NCI-H1092 treated with DMSO at 0.1 percent for 48 hours (cell line): ENCODE measurements at regions not wholly inside any gene's neighbourhood (a gene's known extent, or its start where the extent isn't known, plus 50 kb on each side); places are given as distances from the start of the nearest gene placed in this dataset.
"Not testable (repeated sequence)": the region's sequence is repeated elsewhere in the genome, so short reads cannot be mapped to it uniquely, and the experiment has no call there.

Experiments used
- DNase-seq: peaks from one replicate; lab custom pipeline; 2025; lab: John Stamatoyannopoulos, UW

- no peak for DNase-seq
Observed at GRCh38 chr12:131628766-131629448, 82.0 kb upstream of the SFSWAP start.

DNA sequence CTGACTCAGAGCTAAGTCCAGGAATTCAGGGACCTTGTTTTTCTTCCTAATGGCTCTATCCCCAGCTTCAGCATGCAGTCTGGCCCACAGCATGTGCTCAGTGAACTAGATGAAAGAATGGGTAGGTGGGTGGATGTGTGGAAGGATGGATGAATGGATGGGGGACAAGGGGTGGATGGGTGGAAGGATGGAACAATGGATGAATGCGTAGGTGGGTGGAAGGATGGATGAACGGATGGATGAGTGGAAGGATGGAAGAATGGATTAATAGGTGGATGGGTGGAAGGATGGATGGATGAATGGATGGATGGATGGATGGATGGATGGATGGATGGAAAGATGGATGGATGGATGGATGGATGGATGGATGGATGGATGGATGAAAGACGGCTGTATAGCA, 79.7 kb upstream of the SFSWAP start:
- no peak for DNase-seq

DNA sequence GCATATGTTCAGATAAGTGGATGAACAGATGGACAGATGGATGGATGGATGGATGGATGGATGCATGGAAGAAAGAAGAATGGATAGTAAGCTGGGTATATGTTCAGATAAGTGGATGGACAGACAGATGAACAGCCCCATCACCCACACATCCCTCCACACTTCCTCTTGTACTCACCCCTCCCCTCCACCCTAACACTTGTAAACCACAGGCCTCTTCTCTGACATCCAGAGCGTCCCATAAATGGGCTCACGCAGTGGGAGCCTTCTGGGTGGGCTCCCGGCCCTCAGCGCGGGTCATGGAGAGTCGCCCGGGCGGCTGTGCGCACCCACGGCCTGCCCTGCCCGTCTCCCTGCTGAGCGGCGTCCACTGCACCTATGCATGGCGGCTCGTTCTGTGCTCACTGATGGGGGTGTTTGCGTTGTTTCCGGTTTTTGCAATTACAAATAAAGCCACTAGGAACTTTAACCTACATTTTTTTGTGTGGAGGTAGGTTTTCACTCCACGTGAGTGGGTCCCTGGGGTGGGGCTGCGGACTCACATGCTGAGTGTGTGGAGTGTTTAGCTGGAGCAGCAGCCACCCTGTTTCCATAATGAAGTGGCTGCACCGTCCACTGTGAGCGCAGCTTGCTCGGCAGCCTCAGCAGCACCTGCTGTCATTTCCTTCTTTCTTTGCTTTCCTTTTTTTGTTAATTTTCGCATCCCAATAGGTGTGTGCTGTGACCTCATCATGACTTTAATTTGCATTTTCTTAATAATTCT, 78.8 kb upstream of the SFSWAP start:
- DNase-seq, result not testable (repeated sequence)

DNA sequence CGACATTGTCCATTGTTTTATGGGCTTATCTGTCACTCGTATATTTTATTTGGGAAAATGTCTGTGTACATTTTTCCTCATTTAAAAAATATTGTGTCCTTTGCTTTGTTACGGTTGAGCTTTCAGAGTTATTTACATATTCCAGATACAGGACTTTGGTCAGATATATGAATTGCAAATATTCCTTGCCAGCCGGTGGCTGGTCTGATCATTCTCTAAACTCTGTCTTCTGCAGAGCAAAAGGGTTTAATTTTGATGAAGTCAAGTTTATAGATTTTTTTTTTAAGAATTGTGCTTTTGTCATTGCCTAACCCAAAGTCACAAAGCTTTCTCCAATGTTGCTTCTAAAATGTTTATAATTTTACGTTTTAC, 78.3 kb upstream of the SFSWAP start:
- DNase-seq, result not testable (repeated sequence)

DNA sequence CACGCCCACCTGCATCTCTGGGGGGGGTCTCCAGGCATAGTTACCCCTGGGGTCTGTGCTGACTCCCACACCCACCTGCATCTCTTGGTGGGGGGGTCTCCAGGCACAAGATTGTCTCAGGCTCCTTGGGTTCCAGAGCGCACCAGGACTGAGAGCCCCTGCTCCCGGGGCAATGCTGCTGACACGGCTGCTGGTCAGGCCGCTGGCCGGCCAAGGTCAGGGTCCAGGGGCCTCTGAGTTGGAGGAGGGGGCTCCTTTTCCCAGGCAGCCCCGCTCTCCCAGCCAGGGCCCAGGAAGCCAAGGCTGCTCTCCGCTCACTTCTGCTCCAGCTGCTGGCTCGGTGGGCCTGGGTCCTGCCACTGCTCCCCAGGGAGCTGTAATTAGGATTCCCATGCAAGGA, 77.3 kb upstream of the SFSWAP start:
- not testable (repeated sequence) for DNase-seq

GRCh38 chr12:131634037-131634436, 76.9 kb upstream of the SFSWAP start:
- no peak for DNase-seq

DNA sequence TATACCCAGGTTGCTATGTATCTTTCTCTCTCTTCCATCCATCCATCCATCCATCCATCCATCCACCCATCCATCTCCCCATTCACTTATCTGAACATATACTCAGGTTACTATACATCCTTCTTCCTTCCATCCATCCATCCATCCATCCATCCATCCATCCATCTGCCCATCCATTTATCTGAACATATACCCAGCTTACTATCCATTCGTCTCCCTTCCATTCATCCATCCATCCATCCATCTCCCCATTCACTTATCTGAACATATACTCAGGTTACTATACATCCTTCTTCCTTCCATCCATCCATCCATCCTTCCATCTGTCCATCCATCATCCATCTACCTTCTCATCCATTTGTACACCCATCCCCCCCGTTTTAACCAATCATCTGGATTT, 75.9 kb upstream of the SFSWAP start:
- not testable (repeated sequence) for DNase-seq

- no peak for DNase-seq
Observed at GRCh38 chr12:131635491-131636122, 75.3 kb upstream of the SFSWAP start.

GRCh38 chr12:131636266-131636665, 74.6 kb upstream of the SFSWAP start:
- no peak for DNase-seq

DNA sequence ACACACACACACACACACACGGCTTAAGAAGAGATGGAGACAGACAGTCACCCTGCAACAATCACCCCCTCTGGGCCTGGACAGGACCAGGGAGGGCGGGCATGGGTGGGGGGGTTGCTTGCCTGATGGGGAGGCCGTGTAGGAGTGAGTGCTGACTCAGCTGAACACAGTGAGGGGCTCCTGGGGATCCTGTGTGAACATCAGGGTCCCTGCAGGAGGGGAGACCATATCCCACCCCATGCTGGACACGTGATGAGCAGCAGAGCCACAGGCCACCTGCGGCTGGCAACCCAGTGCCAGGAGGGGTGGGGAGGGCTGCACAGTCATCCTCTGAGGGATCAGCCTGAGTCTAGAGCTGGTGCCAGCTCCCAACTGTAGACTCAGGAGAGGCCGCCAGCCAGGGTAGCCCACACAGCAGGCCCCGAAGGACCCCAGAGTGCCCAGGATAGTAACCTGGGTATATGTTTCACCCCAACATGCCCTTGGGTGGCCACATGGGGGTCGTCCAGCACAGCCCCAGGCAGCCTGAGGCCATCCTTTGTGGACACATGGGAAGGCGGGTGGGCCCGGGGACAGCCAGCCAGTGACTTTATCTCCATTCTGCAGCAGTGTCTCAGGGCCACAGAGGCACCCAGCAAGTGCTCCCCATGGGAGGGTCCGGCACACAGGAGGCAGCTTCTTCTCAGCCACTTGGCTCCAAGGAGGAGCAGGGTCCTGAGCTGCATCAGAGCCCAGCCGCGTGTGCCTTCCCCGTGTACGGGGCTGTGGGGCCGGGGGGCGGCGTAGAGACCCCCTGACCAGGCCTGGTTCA, 73.7 kb upstream of the SFSWAP start:
- DNase-seq, result no peak

- no peak for DNase-seq
Observed at GRCh38 chr12:131637986-131638385, 72.9 kb upstream of the SFSWAP start.

DNA sequence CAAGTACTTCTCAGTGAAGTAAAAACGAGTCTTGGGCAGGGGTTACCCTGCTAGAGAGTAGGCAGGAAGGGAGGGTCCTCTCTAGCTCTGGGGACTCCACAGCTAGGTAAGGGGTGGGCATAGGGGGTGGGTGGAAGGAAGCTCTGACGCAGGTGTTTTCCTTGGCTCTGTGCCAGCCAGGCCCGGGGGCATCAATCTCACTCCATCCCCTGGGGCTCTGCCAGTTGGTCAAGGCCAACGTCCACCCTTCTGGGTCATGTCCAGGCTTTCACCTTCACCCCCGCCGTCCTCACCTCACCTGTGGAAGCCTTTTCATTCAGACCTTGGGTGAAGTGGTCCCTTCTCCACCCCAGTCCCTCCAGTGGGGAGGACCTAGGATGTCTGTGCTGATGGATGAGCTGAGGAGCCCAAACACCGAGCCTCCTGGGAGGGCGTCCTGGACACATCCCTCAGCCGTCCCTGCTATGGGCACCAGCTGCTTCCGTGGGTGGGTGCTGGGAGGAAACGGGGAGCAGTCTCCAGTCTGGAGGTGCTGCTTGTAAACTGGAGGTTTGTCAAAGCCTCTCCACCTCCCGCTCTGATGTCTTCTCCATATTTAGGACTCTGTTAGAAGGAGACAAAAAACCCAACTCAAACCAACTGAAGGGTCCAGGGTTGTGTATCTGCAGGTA, 71.5 kb upstream of the SFSWAP start:
- no peak for DNase-seq

GRCh38 chr12:131640525-131640924, 70.4 kb upstream of the SFSWAP start:
- DNase-seq, result no peak

- DNase-seq, result no peak
Observed at GRCh38 chr12:131641315-131641714, 69.6 kb upstream of the SFSWAP start.

GRCh38 chr12:131642101-131642540, 68.8 kb upstream of the SFSWAP start:
- DNase-seq, result no peak

GRCh38 chr12:131642771-131643170, 68.1 kb upstream of the SFSWAP start:
- no peak for DNase-seq

GRCh38 chr12:131643631-131644452, 67.0 kb upstream of the SFSWAP start:
- no peak for DNase-seq

- DNase-seq, result no peak
Observed at GRCh38 chr12:131644481-131644880, 66.4 kb upstream of the SFSWAP start.

- not testable (repeated sequence) for DNase-seq
Observed at GRCh38 chr12:131644917-131645316, 66.0 kb upstream of the SFSWAP start.

DNA sequence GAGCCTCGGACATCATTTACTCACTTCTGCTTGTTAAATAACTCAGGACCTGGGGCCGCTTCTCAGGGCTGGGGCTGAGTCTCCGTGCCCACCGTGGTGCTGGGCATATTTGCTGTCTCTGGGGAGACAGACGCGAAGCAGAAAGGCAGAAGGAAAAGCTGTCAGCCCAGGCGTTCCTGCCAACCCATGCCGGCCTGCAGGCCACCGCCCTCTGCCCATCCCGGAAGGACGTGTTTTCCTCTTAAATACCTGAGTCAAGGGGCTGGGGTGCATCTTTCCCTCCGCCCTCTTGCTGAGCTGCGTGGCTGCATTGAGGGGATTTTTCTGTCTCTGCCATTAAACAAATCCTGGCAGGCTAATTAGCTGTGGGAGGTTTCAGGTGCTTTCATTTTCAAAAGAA, 65.3 kb upstream of the SFSWAP start:
- not testable (repeated sequence) for DNase-seq

- not testable (repeated sequence) for DNase-seq
Observed at GRCh38 chr12:131646444-131646843, 64.4 kb upstream of the SFSWAP start.
